GM18909 (cell line): ENCODE measurements at regions not wholly inside any gene's neighbourhood (a gene's known extent, or its start where the extent isn't known, plus 50 kb on each side); places are given as distances from the start of the nearest gene placed in this dataset.
A peak's percentile ranks its signal among the peaks of the same experiment; 100 is the strongest.

Experiments
- ATAC-seq: cut with Tn5 transposase; IDR thresholded peaks from one replicate; pipeline ENCODE4 v1.9.1; 2021; ENCODE audit warnings: mild to moderate bottlenecking; ENCODE audit not compliant: unreplicated experiment, poor library complexity

DNA sequence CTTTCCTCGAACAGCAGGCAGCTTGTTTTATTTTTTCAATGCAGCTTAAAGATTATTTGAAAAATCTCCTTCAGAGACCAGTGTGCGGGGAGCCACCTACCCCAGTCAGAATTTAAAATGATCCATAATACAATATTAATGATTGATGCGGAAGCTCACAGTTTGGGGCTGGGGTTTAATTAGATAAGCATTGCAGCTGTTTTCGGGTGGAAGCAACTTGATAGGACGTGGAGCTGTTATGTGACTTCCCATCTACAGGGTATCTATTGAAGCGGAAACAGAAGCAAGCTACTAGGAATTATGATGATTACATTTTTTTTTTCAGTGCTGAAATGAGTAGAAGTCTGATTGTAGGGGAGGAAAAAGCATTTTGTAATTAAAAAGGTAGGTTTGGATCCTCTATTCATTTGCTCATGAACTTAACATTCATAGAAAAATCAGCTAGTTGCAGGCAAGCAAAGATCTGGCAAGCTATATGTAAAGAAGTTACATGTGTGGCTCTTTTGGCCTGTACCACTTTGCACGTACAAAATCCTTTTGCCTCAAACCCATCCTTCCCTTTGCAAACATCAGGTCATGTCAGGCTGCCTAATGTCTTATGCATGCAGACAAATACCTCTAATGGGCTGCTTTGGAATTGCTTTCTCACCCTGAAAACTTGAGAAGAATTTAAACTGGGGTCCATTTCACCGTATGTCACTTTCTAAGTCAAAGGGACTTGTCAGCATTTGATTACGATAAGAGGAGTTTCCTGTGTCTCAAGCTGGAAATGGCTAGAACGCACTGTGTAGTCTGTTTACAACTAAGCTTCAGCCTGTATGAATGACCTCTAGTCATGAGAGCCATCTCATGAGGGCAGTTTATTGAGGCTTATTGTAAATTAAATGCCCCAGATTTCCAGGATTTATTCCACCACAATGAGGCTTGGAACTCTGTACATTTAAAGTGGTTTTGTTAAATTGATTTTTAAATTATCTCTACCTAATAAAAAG, 267.1 kb upstream of the TMTC4 start:
- ATAC-seq: no peak

DNA sequence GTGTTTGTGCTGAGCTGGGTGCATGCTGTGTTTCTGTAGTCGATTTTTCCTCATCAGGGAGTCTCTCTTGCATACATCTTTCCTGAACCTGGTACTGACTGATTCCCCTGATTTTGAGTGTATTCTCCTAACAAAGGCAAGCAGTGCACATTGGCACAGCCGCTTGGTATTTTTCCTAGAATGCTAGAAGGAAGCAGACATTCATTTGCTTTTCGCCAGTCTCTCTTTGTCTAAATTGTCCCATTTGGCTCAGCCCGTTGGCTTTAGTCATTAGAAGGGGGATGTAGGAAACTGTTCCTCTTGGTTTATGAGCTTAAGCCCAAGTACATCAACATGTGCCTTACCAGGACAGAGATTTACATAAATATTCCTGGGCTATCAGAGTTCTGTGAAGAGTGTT, 266.1 kb upstream of the TMTC4 start:
- no peak for ATAC-seq

- no peak for ATAC-seq
Observed at GRCh38 chr13:100933841-100934240, 259.2 kb upstream of the TMTC4 start.

DNA sequence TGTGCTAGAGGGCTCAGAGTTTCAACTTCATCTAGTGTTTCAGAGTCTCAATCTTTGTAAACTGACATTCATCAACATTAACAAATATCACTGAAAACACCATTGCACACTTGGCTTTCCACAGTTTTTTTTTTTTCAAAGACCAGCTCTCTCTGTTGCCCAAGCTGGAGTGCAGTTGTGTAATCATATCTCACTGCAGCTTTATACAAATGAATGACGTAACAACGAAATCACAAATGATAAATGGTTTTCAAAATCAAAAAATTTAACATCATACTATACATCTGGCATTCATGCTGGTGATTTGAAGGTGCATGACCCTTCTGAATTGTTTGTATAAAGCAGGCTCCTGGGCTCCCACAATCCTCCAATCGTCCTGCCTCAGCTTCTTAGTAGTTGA, 248.0 kb upstream of the TMTC4 start:
- no peak for ATAC-seq

DNA sequence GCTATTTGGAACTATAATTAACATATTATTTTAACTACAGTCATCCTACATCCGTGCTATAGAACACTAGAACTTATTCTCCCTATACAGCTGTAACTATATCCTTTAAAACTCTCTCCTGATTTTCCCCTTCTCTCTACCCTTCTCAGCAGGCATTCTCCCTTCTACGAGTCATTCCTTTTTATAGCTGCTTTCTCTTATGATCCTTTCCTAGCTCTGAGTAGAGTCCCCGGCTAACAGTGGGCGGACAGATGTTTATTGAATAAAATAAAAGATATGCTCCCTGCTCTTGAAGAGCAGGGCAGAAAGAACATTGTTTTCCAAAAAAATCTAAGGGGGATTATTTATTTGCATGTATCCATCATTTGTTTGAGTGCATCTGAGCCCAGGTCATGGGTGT, 246.5 kb upstream of the TMTC4 start:
- ATAC-seq: no peak

GRCh38 chr13:100917011-100917410, 242.4 kb upstream of the TMTC4 start:
- ATAC-seq: no peak

DNA sequence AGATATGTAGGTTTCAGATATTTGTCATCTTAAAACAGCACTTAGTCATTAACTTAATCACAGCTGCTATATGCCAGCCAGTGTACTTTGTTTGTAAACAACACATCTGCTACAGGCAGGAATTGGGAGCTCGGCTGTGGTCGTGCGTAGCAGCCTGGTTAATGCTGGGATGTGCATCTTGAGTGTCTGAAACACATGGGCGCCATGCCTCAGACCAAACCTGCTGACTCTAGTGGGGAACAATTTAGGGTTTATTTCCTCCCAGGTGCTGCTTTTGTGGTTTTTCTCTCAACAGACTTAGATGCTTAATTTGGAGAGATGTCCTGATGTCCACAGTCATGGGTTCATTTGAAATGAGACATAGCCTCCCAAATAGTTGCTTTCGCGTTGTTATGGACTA, 238.5 kb upstream of the TMTC4 start:
- no peak for ATAC-seq

DNA sequence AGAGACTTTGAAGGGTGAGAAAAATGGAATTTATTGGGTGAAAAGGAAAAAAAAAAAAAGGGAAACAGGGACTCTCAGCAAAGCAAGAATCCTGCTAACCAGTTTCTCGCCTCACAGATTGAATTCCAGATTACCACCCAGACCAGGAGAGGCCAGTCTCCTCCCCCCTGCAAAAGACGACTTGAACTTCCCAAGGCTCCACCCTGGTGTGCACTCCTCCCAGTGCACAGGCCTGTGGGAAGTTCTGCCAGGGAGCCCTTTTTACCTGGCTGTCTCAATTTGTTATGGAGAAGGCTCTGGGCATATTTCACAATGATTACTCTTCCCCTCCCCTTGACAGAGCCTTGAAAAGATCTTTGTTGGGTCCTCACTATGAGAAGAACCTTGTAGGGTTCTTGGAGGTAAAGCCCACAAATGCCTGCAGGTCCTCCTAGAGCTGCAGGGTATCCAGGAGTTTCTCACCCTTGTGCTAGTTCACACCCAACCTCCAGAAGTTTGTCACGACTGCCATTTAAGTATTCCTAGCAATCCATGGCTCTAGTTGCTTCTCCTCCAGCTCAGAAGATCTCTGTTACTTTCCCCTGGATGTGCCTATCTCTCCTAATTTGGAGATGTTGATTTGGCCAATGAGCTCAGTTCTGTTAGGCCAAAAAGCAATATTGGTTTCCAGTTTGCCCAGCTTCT, 229.8 kb upstream of the TMTC4 start:
- ATAC-seq: no peak

DNA sequence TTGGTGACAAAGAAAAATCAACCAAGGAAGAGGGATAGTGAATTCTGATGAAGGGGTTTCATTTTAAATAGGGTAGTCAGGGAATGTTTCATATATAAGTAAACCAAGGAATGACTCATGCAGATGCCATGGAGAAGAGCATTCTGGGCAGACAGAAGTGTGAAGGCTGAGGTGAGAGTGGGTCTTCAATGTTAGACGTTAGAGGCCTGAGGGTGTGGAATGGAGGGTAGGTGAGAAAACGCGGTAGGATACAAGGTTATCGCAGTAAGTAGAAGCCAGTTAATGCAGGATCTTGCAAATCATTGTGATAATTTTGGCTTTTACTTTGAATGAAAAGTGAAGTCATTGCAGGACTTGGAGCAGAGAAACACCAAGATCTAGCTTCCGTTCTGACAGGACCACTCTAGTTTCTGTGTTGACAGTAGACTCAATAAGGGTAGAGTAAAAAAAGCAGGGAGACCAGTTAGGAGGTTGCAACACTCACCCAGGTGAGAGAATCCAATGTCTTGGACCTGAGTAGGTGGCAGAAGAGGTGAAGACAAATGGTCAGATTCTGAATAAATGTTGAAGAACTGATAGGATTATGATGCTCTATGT, 225.2 kb upstream of the TMTC4 start:
- no peak for ATAC-seq

GRCh38 chr13:100898431-100898830, 223.8 kb upstream of the TMTC4 start:
- ATAC-seq: no peak

- ATAC-seq: no peak
Observed at GRCh38 chr13:100895651-100896050, 221.1 kb upstream of the TMTC4 start.

- ATAC-seq: no peak
Observed at GRCh38 chr13:100892981-100893380, 218.4 kb upstream of the TMTC4 start.

DNA sequence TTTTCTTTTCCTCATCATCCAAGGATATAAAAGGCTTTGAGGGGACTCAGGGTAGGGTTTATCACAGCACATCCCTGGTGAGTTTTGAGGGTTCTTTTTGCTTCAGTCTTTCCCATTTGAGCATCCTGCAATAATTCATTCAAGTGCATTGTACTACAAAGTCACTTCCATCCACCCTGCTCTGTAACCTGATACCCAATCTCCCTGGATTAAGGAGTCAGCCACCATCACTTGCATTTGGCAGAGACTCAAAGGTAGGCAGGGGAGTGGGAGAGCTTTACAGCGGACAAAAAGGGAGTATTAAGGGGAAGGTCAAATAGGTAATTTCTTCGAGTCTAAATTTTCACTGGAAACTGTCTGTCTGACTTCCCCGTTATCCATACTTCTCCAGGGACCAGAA, 216.1 kb upstream of the TMTC4 start:
- no peak for ATAC-seq

- no peak for ATAC-seq
Observed at GRCh38 chr13:100887729-100888151, 213.1 kb upstream of the TMTC4 start.

GRCh38 chr13:100883453-100883852, 208.9 kb upstream of the TMTC4 start:
- ATAC-seq: no peak

- ATAC-seq: no peak
Observed at GRCh38 chr13:100881291-100881864, 206.8 kb upstream of the TMTC4 start.

GRCh38 chr13:100880166-100880565, 205.6 kb upstream of the TMTC4 start:
- no peak for ATAC-seq

DNA sequence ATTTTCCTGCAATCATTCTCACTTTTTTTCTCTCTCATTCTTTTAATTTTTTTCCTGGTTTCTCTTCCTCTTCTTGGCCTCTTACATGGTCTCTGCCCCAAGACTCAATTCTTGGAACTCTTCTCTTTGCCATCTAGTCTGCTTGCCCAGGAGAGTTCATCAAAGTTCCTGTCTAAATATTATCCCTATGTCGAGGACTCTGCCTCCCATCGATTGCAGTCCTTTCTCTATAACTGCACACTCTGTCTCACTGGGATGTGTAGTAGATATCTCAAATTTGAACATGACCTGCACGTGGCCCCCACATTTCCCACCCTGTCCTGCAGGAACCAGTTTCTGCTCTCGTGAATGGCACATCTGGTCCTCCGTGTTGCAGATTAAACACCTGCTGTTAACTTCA, 204.7 kb upstream of the TMTC4 start:
- ATAC-seq: no peak

DNA sequence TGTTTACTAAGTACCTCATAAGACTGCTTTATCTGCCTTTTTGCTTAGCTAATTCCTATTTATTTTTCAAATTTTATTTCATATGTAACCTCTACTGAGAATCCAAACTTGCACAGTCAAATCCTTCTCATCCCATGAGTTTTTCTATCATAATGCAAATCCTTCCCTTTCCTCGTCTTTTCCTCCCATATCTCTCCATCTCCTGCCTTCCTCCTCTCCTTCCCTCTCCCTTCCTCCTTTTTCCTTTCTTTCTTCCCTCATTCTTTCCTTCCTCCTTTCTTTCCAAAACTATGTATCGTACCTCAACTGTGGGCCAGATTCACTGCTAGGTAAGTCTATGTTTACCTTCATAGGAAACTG, 201.4 kb upstream of the TMTC4 start:
- ATAC-seq: no peak

- ATAC-seq: peak; percentile 47
Observed at GRCh38 chr13:100875392-100876043, 200.9 kb upstream of the TMTC4 start.
